ENCODE measurements at regions not wholly inside any gene's neighbourhood (a gene's known extent, or its start where the extent isn't known, plus 50 kb on each side); places are given as distances from the start of the nearest gene placed in this dataset.
"Not testable (repeated sequence)": the region's sequence is repeated elsewhere in the genome, so short reads cannot be mapped to it uniquely, and the experiment has no call there.

DNA sequence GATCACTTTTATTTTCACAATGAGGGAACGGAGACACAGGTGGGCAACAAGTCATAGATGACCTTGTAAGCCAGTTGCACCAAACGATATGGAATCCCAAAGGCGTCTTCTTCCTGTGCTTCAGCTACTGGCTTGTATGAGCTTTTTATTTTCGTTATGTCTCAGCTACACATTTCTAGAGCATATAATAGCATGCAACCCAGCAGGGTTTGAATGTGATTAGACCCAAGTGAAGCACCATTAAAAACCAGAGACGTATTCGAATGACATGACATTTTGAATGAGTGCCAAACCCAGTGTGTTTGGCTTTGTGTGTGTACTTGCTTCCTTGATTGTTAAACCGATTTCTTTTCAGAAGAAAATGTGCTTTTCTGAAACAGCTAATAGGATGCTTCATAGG is 963.2 kb upstream of the CELF2 start:
- Histone ChIP-seq H3K36me3 (no peaks in the 10 kb centered on the region), H3K27me3 (no peaks in the 10 kb centered on the region), H3K4me3 (no peak overlapping the region)

GRCh38 chr10:10055656-10056442 is 961.8 kb upstream of the CELF2 start:
- no peaks in the 10 kb centered on the region for H3K9me3 ChIP-seq
- no peak overlapping the region for H3K4me3 ChIP-seq
- DNase-seq = no peak
- H3K27me3 ChIP-seq = no peaks in the 10 kb centered on the region
- H3K36me3 ChIP-seq = no peaks in the 10 kb centered on the region

More for the DNA sequence above, 963.2 kb upstream of the CELF2 start:
- DNase-seq = no peak
- no peaks in the 10 kb centered on the region for H3K9me3 ChIP-seq

DNA sequence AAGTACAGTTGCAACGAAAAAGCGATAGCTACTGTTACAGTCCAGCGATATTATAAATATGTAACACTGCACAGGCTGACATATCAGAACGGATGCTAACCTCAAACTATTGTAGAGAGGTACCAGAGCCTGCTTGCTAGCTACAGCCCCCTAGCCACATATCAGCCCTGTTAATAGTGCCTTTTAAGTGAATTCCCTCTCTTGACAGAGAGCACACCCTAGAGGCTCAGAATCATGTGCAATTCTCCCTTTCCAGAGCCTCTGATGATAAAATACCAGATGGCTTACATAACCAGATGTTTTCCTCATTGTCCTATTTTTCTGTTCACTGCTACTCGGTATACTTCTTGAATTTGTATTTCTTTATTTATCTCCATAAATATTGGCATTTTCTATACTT is 960.7 kb upstream of the CELF2 start:
- Histone ChIP-seq H3K9me3 (no peaks in the 10 kb centered on the region), H3K36me3 (no peaks in the 10 kb centered on the region), H3K4me3 (no peak overlapping the region), H3K27me3 (no peaks in the 10 kb centered on the region)
- DNase-seq = no peak

- H3K27me3 ChIP-seq = no peaks in the 10 kb centered on the region
- no peak overlapping the region for H3K4me3 ChIP-seq
- H3K36me3 ChIP-seq = no peaks in the 10 kb centered on the region
- H3K9me3 ChIP-seq = no peaks in the 10 kb centered on the region
- DNase-seq = no peak
Measured at GRCh38 chr10:10067644-10068043, 950.0 kb upstream of the CELF2 start.

DNA sequence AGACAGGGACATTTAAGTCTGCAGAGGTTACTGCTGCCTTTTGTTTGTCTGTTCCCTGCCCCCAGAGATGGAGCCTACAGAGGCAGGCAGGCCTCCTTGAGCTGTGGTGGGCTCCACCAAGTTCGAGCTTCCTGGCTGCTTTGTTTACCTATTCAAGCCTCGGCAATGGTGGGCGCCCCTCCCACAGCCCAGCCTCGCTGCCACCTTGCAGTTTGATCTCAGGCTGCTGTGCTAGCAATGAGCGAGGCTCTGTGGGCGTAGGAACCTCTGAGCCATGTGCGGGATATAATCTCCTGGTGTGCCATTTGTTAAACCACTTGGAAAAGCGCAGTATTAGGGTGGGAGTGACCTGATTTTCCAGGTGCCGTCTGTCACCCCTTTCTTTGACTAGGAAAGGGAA is 942.8 kb upstream of the CELF2 start:
- not testable (repeated sequence) for H3K4me3 ChIP-seq, DNase-seq, H3K27me3 ChIP-seq, H3K36me3 ChIP-seq, H3K9me3 ChIP-seq

GRCh38 chr10:10078446-10078845 is 939.2 kb upstream of the CELF2 start:
- Histone ChIP-seq H3K4me3 (no peak overlapping the region), H3K9me3 (no peaks in the 10 kb centered on the region), H3K36me3 (no peaks in the 10 kb centered on the region), H3K27me3 (no peaks in the 10 kb centered on the region)
- no peak for DNase-seq

DNA sequence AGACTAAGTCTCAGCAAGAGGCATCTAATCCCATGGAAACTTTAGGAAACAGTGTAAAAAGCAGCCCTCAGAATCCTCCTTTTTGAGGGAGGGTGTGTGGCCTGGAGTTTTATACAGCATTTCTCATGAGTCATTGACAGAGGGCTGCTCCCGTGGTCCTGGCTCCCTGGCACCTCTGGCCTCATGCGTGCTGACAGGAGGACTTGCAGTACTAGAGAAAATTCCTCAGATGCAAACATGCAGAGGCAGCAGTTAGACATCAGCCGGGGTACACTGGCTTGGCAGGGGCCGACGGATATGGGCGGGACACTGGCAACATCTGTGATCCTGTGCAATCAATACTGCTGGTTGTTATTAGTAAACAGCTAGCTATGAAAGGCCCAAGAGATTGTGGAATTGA is 925.1 kb upstream of the CELF2 start:
- Histone ChIP-seq H3K27me3 (no peaks in the 10 kb centered on the region), H3K9me3 (no peaks in the 10 kb centered on the region), H3K4me3 (no peak overlapping the region), H3K36me3 (no peaks in the 10 kb centered on the region)
- peak; percentile 93 for DNase-seq

DNA sequence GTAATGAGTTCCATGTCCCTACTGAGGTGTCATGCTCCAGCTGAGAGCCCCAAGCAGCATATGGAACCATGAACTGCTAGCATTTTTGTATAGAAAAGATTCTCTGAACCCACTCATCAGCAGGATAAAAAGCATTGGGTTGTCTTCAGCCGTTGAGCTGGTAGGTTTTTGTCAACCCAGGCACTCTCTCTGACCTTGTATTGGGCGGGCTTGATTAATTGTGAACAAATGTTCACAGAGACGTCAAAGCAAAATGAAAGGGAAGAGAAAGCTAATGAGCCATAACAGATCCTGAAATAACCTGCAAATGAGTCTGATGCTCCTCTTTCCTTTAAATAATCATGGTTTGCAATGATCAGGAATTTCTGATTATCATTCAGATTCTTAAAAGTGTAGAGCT is 924.7 kb upstream of the CELF2 start:
- no peak for DNase-seq
- Histone ChIP-seq H3K36me3 (no peaks in the 10 kb centered on the region), H3K27me3 (no peaks in the 10 kb centered on the region), H3K4me3 (no peak overlapping the region), H3K9me3 (no peaks in the 10 kb centered on the region)

GRCh38 chr10:10094691-10095090 is 923.0 kb upstream of the CELF2 start:
- H3K9me3 ChIP-seq = no peaks in the 10 kb centered on the region; the same call in 1 of the 2 replicates
- no peaks in the 10 kb centered on the region for H3K36me3 ChIP-seq
- DNase-seq = peak; percentile 71
- H3K4me3 ChIP-seq = no peak overlapping the region
- no peaks in the 10 kb centered on the region for H3K27me3 ChIP-seq

DNA sequence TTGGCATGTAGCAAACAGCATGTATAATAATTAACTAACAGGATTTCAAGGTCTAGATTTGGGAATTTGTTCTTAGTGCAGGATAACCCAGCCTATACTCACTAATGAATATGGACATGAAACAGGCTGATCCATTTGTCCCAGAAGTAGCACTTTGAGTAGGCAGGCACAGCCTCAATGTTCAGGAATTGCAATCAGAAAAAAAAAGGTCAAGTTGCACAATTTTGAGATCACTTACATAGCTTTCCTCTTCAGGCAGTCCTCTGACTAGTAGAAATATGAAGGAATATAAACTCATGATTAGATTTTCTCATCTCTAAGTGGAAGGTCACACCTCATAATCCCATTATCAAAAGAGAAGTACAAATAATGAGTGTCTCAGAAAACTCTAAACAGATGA is 921.4 kb upstream of the CELF2 start:
- Histone ChIP-seq H3K4me3 (no peak overlapping the region), H3K36me3 (no peaks in the 10 kb centered on the region), H3K9me3 (no peaks in the 10 kb centered on the region; the same call in 1 of the 2 replicates), H3K27me3 (no peaks in the 10 kb centered on the region)
- no peak for DNase-seq

DNA sequence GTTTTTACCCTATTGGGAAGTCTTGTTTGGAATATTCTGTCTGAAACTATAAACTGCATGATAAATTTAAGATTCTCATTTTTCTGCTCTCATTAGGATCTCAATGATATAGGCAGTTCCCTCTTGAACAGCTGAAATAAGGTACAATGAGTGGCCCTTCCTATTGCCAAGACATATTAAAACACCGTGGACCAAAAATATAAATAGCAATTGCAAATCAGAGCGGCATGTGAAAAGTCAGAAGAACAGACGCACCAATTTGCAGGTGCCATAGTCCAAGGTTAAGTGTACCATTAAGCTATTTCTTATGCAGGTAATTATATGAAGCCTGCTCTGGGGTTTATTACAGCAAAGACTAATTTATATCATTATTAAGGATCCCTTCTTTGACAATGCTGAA is 920.8 kb upstream of the CELF2 start:
- no peak for DNase-seq
- H3K27me3 ChIP-seq = no peaks in the 10 kb centered on the region
- no peaks in the 10 kb centered on the region; the same call in 1 of the 2 replicates for H3K9me3 ChIP-seq
- no peaks in the 10 kb centered on the region for H3K36me3 ChIP-seq
- H3K4me3 ChIP-seq = no peak overlapping the region

GRCh38 chr10:10101106-10101505 is 916.6 kb upstream of the CELF2 start:
- no peak for DNase-seq
- Histone ChIP-seq H3K36me3 (no peaks in the 10 kb centered on the region), H3K9me3 (no peaks in the 10 kb centered on the region; the same call in 1 of the 2 replicates)

GRCh38 chr10:10110844-10111490 is 906.7 kb upstream of the CELF2 start:
- no peaks in the 10 kb centered on the region; the same call in 1 of the 2 replicates for H3K9me3 ChIP-seq
- no peak overlapping the region for H3K4me3 ChIP-seq
- no peaks in the 10 kb centered on the region for H3K36me3 ChIP-seq
- H3K27me3 ChIP-seq = no peaks in the 10 kb centered on the region
- DNase-seq = no peak

More at GRCh38 chr10:10101106-10101505, 916.6 kb upstream of the CELF2 start:
- H3K27me3 ChIP-seq = no peaks in the 10 kb centered on the region
- no peak overlapping the region for H3K4me3 ChIP-seq

- no peak for DNase-seq
- H3K4me3 ChIP-seq = no peak overlapping the region
- no peaks in the 10 kb centered on the region for H3K36me3 ChIP-seq
Measured at GRCh38 chr10:10118131-10118530, 899.5 kb upstream of the CELF2 start.

GRCh38 chr10:10120671-10121070 is 897.0 kb upstream of the CELF2 start:
- Histone ChIP-seq H3K36me3 (no peaks in the 10 kb centered on the region), H3K9me3 (no peaks in the 10 kb centered on the region; the same call in 1 of the 2 replicates), H3K27me3 (no peaks in the 10 kb centered on the region), H3K4me3 (no peak overlapping the region)
- DNase-seq = no peak

More at GRCh38 chr10:10118131-10118530, 899.5 kb upstream of the CELF2 start:
- H3K9me3 ChIP-seq = no peaks in the 10 kb centered on the region; the same call in 1 of the 2 replicates
- no peaks in the 10 kb centered on the region for H3K27me3 ChIP-seq

- Histone ChIP-seq H3K36me3 (no peaks in the 10 kb centered on the region), H3K4me3 (no peak overlapping the region)
- DNase-seq = no peak
Measured at GRCh38 chr10:10125676-10126075, 892.0 kb upstream of the CELF2 start.

GRCh38 chr10:10126218-10126617 is 891.5 kb upstream of the CELF2 start:
- H3K9me3 ChIP-seq = no peaks in the 10 kb centered on the region
- no peaks in the 10 kb centered on the region for H3K36me3 ChIP-seq
- no peaks in the 10 kb centered on the region for H3K27me3 ChIP-seq
- no peak overlapping the region for H3K4me3 ChIP-seq
- DNase-seq = no peak

More at GRCh38 chr10:10125676-10126075, 892.0 kb upstream of the CELF2 start:
- Histone ChIP-seq H3K9me3 (no peaks in the 10 kb centered on the region), H3K27me3 (no peaks in the 10 kb centered on the region)

- DNase-seq = no peak
- H3K27me3 ChIP-seq = no peaks in the 10 kb centered on the region
- no peak overlapping the region for H3K4me3 ChIP-seq
- H3K9me3 ChIP-seq = no peaks in the 10 kb centered on the region
- H3K36me3 ChIP-seq = no peaks in the 10 kb centered on the region
Measured at GRCh38 chr10:10128387-10128786, 889.3 kb upstream of the CELF2 start.
